HUDEP-2 (cell line): ENCODE measurements at regions not wholly inside any gene's neighbourhood (a gene's known extent, or its start where the extent isn't known, plus 50 kb on each side); places are given as distances from the start of the nearest gene placed in this dataset.
"Not testable (repeated sequence)": the region's sequence is repeated elsewhere in the genome, so short reads cannot be mapped to it uniquely, and the experiment has no call there.

Source experiments
- DNase-seq, 76 experiments: peaks; one replicate each; lab custom pipeline; 2025; ENCODE audit not compliant: unreplicated experiment in 76 of 76; lab: John Stamatoyannopoulos, UW

- no peak for DNase-seq
Measured at GRCh38 chr1:229853751-229854150, 213.3 kb upstream of the GALNT2 start.

- DNase-seq: no peak
Measured at GRCh38 chr1:229854620-229855019, 212.4 kb upstream of the GALNT2 start.

GRCh38 chr1:229856009-229856650, 210.9 kb upstream of the GALNT2 start:
- peak in 1 of 76 experiments; percentile 3 for DNase-seq

GRCh38 chr1:229857585-229857984, 209.5 kb upstream of the GALNT2 start:
- DNase-seq: no peak

GRCh38 chr1:229859026-229859425, 208.0 kb upstream of the GALNT2 start:
- DNase-seq: no peak

GRCh38 chr1:229860926-229861325, 206.1 kb upstream of the GALNT2 start:
- DNase-seq: no peak

GRCh38 chr1:229862017-229862774, 204.8 kb upstream of the GALNT2 start:
- DNase-seq: no peak

GRCh38 chr1:229863651-229864545, 203.1 kb upstream of the GALNT2 start:
- DNase-seq: no peak

GRCh38 chr1:229864686-229865230, 202.3 kb upstream of the GALNT2 start:
- DNase-seq: no peak

- DNase-seq: not testable (repeated sequence)
Measured at GRCh38 chr1:229865321-229865720, 201.7 kb upstream of the GALNT2 start.

GRCh38 chr1:229867726-229868125, 199.3 kb upstream of the GALNT2 start:
- no peak for DNase-seq

- DNase-seq: no peak
Measured at GRCh38 chr1:229869240-229869639, 197.8 kb upstream of the GALNT2 start.

- DNase-seq: no peak
Measured at GRCh38 chr1:229869687-229870086, 197.4 kb upstream of the GALNT2 start.

GRCh38 chr1:229870381-229870780, 196.7 kb upstream of the GALNT2 start:
- no peak for DNase-seq

GRCh38 chr1:229871078-229871676, 195.9 kb upstream of the GALNT2 start:
- no peak for DNase-seq

GRCh38 chr1:229874136-229874535, 192.9 kb upstream of the GALNT2 start:
- DNase-seq: no peak

GRCh38 chr1:229874609-229875008, 192.4 kb upstream of the GALNT2 start:
- no peak for DNase-seq

GRCh38 chr1:229875086-229875485, 192.0 kb upstream of the GALNT2 start:
- DNase-seq: no peak

GRCh38 chr1:229879746-229880145, 187.3 kb upstream of the GALNT2 start:
- DNase-seq: no peak

- no peak for DNase-seq
Measured at GRCh38 chr1:229880271-229881170, 186.5 kb upstream of the GALNT2 start.
